ENCODE measurements at regions not wholly inside any gene's neighbourhood (a gene's known extent, or its start where the extent isn't known, plus 50 kb on each side); places are given as distances from the start of the nearest gene placed in this dataset.

GRCh38 chr3:74415731-74416130 is 198.7 kb downstream of the CNTN3 start:
- intact Hi-C loops (cut with micrococcal nuclease), result no loop called here
- 100% methylated on average over 1 of the region's 3 CpGs for WGBS (ENCODE audit: insufficient coverage)
- Mint-ChIP-seq H3K36me3 (no peaks in the 10 kb centered on the region), H3K4me1 (no peaks in the 10 kb centered on the region), H3K27ac (no peak overlapping the region), H3K27me3 (ENCODE audit: low read depth in 3 of 3) (no peaks in the 10 kb centered on the region), H3K4me3 (no peak overlapping the region), H3K9me3 (peaks cover 0 to 6% (median 1%) of the 10 kb centered on the region in 7 donors)
- no peak overlapping the region for H2AFZ ChIP-seq (ENCODE audit: insufficient read depth, low read depth, low read length, poor library complexity, severe bottlenecking)
- no peak for DNase-seq
- H3K4me3 ChIP-seq (replicated peaks in 1 of 3; ENCODE audit: low read depth in 2 of 3, low read length in 3 of 3), result no peak overlapping the region
- no peak overlapping the region for H3K27ac ChIP-seq (ENCODE audit: low read depth in 1 of 2, low read length in 2 of 2)
- H3K27me3 ChIP-seq (ENCODE audit: control insufficient read depth in 2 of 2, insufficient read depth in 2 of 2, low read length in 2 of 2), result no peaks in the 10 kb centered on the region
- no peaks in the 10 kb centered on the region for H3K4me1 ChIP-seq (ENCODE audit: control insufficient read depth in 1 of 2, insufficient read depth in 2 of 2, low read length in 2 of 2)
- no peak overlapping the region for H3K4me2 ChIP-seq (replicated peaks; ENCODE audit: extremely low read depth, low read length, poor library complexity, severe bottlenecking)
- no peaks in the 10 kb centered on the region for H4K20me1 ChIP-seq (ENCODE audit: insufficient read depth, low read length)
- no peaks in the 10 kb centered on the region for H3K79me2 ChIP-seq (ENCODE audit: insufficient read depth, low read length)
- no peak for TF ChIP-seq CTCF (IDR thresholded peaks at IDR 0.05)
- H3K36me3 ChIP-seq (replicated peaks in 1 of 2; ENCODE audit: control insufficient read depth in 1 of 2, insufficient read depth in 2 of 2, low read length in 2 of 2), result no peaks in the 10 kb centered on the region
- no peaks in the 10 kb centered on the region for H3K9me3 ChIP-seq (replicated peaks in 1 of 2; ENCODE audit: control insufficient read depth in 1 of 2, insufficient read depth in 1 of 2, low read length in 2 of 2)
- no peak overlapping the region for H3K9ac ChIP-seq (ENCODE audit: insufficient read depth, low read length, poor library complexity, severe bottlenecking)

DNA sequence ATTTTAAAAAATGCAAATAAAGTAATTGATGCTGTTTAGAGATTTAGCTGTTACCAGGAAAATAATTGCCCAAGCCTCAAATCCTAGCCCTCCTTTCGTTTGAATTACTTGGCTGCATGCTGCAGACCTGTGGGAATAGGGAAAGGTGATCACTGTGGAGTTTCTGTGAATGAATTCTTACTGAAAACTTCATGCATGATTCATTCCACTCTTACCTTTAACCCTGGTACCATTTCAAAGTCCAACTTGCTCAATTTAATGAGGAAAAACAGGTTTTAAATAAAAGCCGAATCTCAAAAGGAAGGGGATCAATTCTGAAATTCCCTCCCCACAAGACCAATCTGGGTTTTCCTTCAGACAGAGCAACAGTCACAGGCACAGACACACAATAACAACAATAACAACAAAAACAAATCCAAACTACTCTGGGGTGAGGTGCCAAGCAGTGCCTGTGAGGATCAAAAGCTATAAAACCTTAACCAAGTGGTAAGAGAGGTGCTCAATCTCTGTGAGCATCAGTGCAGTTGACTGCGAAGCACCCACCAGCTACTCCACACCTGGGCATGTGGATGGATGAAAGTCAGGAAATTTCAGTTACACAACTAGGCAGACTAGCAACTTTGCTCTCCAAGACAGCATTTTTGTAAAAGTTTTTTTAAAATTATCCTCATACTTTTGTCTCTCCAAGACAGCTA is 200.8 kb downstream of the CNTN3 start:
- Histone ChIP-seq H3K9ac (ENCODE audit: insufficient read depth, low read length, poor library complexity, severe bottlenecking) (no peak overlapping the region), H4K20me1 (ENCODE audit: insufficient read depth, low read length) (no peaks in the 10 kb centered on the region), H3K27ac (ENCODE audit: low read depth in 1 of 2, low read length in 2 of 2) (no peak overlapping the region), H3K4me2 (replicated peaks; ENCODE audit: extremely low read depth, low read length, poor library complexity, severe bottlenecking) (no peak overlapping the region), H2AFZ (ENCODE audit: insufficient read depth, low read depth, low read length, poor library complexity, severe bottlenecking) (no peak overlapping the region), H3K4me3 (replicated peaks in 1 of 3; ENCODE audit: low read depth in 2 of 3, low read length in 3 of 3) (no peak overlapping the region), H3K4me1 (ENCODE audit: control insufficient read depth in 1 of 2, insufficient read depth in 2 of 2, low read length in 2 of 2) (no peaks in the 10 kb centered on the region), H3K27me3 (ENCODE audit: control insufficient read depth in 2 of 2, insufficient read depth in 2 of 2, low read length in 2 of 2) (no peaks in the 10 kb centered on the region), H3K9me3 (replicated peaks in 1 of 2; ENCODE audit: control insufficient read depth in 1 of 2, insufficient read depth in 1 of 2, low read length in 2 of 2) (no peaks in the 10 kb centered on the region), H3K79me2 (ENCODE audit: insufficient read depth, low read length) (no peaks in the 10 kb centered on the region), H3K36me3 (replicated peaks in 1 of 2; ENCODE audit: control insufficient read depth in 1 of 2, insufficient read depth in 2 of 2, low read length in 2 of 2) (no peaks in the 10 kb centered on the region)
- WGBS (ENCODE audit: insufficient coverage), result 0% methylated on average over 1 of the region's 3 CpGs
- no peaks in the 10 kb centered on the region for H3K27me3 Mint-ChIP-seq (ENCODE audit: low read depth in 3 of 3)
- intact Hi-C loops (cut with micrococcal nuclease), result no loop called here
- no peak overlapping the region for H3K4me3 Mint-ChIP-seq
- peaks cover 0 to 3% (median 2%) of the 10 kb centered on the region in 7 donors for H3K9me3 Mint-ChIP-seq
- DNase-seq, result no peak
- no peaks in the 10 kb centered on the region for H3K4me1 Mint-ChIP-seq
- TF ChIP-seq CTCF (IDR thresholded peaks at IDR 0.05), result no peak
- H3K36me3 Mint-ChIP-seq, result no peaks in the 10 kb centered on the region
- H3K27ac Mint-ChIP-seq, result no peak overlapping the region

All from CD14-positive monocyte (primary cell).